Activated T-cell treated with anti-CD3 and anti-CD28 coated beads for 1 hour (primary cell): ENCODE measurements at regions not wholly inside any gene's neighbourhood (a gene's known extent, or its start where the extent isn't known, plus 50 kb on each side); places are given as distances from the start of the nearest gene placed in this dataset.

Experiments
- DNase-seq: peaks from one replicate; pipeline ENCODE4 v3.0.0-alpha.2; 2020; ENCODE audit warnings: low read depth

GRCh38 chr1:207971331-207972219 is 60.6 kb upstream of the CD34 start:
- no peak for DNase-seq

- no peak for DNase-seq
Measured at GRCh38 chr1:207970329-207971233, 59.7 kb upstream of the CD34 start.

GRCh38 chr1:207969528-207969927 is 58.6 kb upstream of the CD34 start:
- no peak for DNase-seq

GRCh38 chr1:207968521-207969009 is 57.6 kb upstream of the CD34 start:
- no peak for DNase-seq

GRCh38 chr1:207967703-207968102 is 56.8 kb upstream of the CD34 start:
- DNase-seq, result no peak

- no peak for DNase-seq
Measured at GRCh38 chr1:207966521-207966920, 55.6 kb upstream of the CD34 start.

- DNase-seq, result no peak
Measured at GRCh38 chr1:207965392-207966387, 54.8 kb upstream of the CD34 start.

- no peak for DNase-seq
Measured at GRCh38 chr1:207964195-207964966, 53.5 kb upstream of the CD34 start.

GRCh38 chr1:207963427-207964194 is 52.7 kb upstream of the CD34 start:
- DNase-seq, result peak; percentile 77

GRCh38 chr1:207962716-207963426 is 51.9 kb upstream of the CD34 start:
- peak; percentile 10 for DNase-seq
